ENCODE measurements at regions not wholly inside any gene's neighbourhood (a gene's known extent, or its start where the extent isn't known, plus 50 kb on each side); places are given as distances from the start of the nearest gene placed in this dataset.

- H4K91ac ChIP-seq (ENCODE audit: low read depth, low read length), result no peak overlapping the region
These were observed 169.6 kb downstream of the OPA1 start for GRCh38 chr3:193762657-193763056.

DNA sequence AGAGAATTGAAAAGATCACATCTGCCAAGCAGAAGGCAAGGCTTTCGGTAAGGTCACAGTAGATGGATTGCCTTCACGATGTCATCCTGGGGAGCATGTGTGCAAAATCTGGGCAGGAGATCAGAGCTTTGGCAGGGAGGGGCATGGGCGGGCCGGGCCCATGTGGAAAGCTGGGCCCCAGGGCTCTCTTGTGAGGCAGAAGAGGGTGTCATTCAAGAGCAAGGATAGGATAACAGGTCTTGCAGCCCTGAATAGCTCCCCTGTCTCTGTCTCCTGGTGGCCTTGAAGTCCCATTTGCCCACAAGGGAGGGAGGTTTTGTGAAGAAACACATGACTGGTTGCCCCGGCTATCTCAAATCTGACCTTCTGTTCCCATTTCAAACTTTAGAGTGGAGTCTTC lies 172.0 kb downstream of the OPA1 start:
- no peak overlapping the region for H3K14ac ChIP-seq (ENCODE audit: low read length)
- no peaks in the 10 kb centered on the region for H3K79me1 ChIP-seq (ENCODE audit: low read length)
- no peak overlapping the region for H3K23ac ChIP-seq (ENCODE audit: low read length)
- WGBS (ENCODE audit: extremely low coverage, insufficient coverage, insufficient read length), result no CpG with 5 or more reads among the region's 5 CpGs
- H3K79me2 ChIP-seq (ENCODE audit: control insufficient read depth, insufficient read depth, low read length, poor library complexity), result no peaks in the 10 kb centered on the region
- no peak overlapping the region for H3K27ac ChIP-seq (ENCODE audit: low read depth, low read length)
- H4K91ac ChIP-seq (ENCODE audit: low read depth, low read length), result no peak overlapping the region
- H3K9ac ChIP-seq (ENCODE audit: low read length), result no peak overlapping the region
- no peaks in the 10 kb centered on the region for H3K36me3 ChIP-seq (ENCODE audit: control insufficient read depth in 1 of 2, insufficient read depth in 2 of 2, low read length in 2 of 2)
- peaks cover 3% of the 10 kb centered on the region for H3K9me3 ChIP-seq (ENCODE audit: insufficient read depth, low read depth, low read length)
- no peak overlapping the region for H2BK12ac ChIP-seq (ENCODE audit: low read length)
- no peak overlapping the region for H4K8ac ChIP-seq (ENCODE audit: low read depth, low read length)
- H3K4ac ChIP-seq (ENCODE audit: low read depth, low read length), result no peak overlapping the region
- H2AFZ ChIP-seq (ENCODE audit: insufficient read depth, low read length, poor library complexity), result no peak overlapping the region
- DNase-seq, result no peak
- H2BK120ac ChIP-seq (ENCODE audit: insufficient read depth, low read length, poor library complexity), result no peak overlapping the region
- H3K4me3 ChIP-seq (ENCODE audit: low read depth, low read length), result no peak overlapping the region
- no peaks in the 10 kb centered on the region for H3K27me3 ChIP-seq (ENCODE audit: insufficient read depth, low read length)
- H3K4me1 ChIP-seq (ENCODE audit: control insufficient read depth in 1 of 2, insufficient read depth in 2 of 2, low read length in 2 of 2), result no peaks in the 10 kb centered on the region
- no peak overlapping the region for H4K12ac ChIP-seq (ENCODE audit: low read depth, low read length)
- no peak overlapping the region for H2AK5ac ChIP-seq (ENCODE audit: low read length)
- H2BK5ac ChIP-seq (ENCODE audit: low read depth, low read length, poor library complexity), result no peak overlapping the region
- H3K4me2 ChIP-seq (ENCODE audit: low read length), result no peak overlapping the region
- H3K18ac ChIP-seq (ENCODE audit: low read length), result no peak overlapping the region

More at GRCh38 chr3:193762657-193763056, 169.6 kb downstream of the OPA1 start:
- Histone ChIP-seq H3K4ac (ENCODE audit: low read depth, low read length) (no peak overlapping the region), H3K4me1 (ENCODE audit: control insufficient read depth in 1 of 2, insufficient read depth in 2 of 2, low read length in 2 of 2) (no peaks in the 10 kb centered on the region), H2BK120ac (ENCODE audit: insufficient read depth, low read length, poor library complexity) (no peak overlapping the region), H3K23ac (ENCODE audit: low read length) (no peak overlapping the region), H2BK5ac (ENCODE audit: low read depth, low read length, poor library complexity) (no peak overlapping the region), H3K14ac (ENCODE audit: low read length) (no peak overlapping the region), H3K27ac (ENCODE audit: low read depth, low read length) (no peak overlapping the region), H2AK5ac (ENCODE audit: low read length) (no peak overlapping the region), H3K27me3 (ENCODE audit: insufficient read depth, low read length) (no peaks in the 10 kb centered on the region), H4K8ac (ENCODE audit: low read depth, low read length) (no peak overlapping the region), H3K18ac (ENCODE audit: low read length) (no peak overlapping the region), H3K4me2 (ENCODE audit: low read length) (no peak overlapping the region), H3K36me3 (ENCODE audit: control insufficient read depth in 1 of 2, insufficient read depth in 2 of 2, low read length in 2 of 2) (no peaks in the 10 kb centered on the region), H3K9me3 (ENCODE audit: insufficient read depth, low read depth, low read length) (peaks cover 3% of the 10 kb centered on the region), H2BK12ac (ENCODE audit: low read length) (no peak overlapping the region), H3K9ac (ENCODE audit: low read length) (no peak overlapping the region), H2AFZ (ENCODE audit: insufficient read depth, low read length, poor library complexity) (no peak overlapping the region), H4K12ac (ENCODE audit: low read depth, low read length) (no peak overlapping the region), H3K4me3 (ENCODE audit: low read depth, low read length) (no peak overlapping the region), H3K79me1 (ENCODE audit: low read length) (no peaks in the 10 kb centered on the region), H3K79me2 (ENCODE audit: control insufficient read depth, insufficient read depth, low read length, poor library complexity) (no peaks in the 10 kb centered on the region)
- no CpG with 5 or more reads among the region's 1 CpG for WGBS (ENCODE audit: extremely low coverage, insufficient coverage, insufficient read length)
- no peak for DNase-seq

GRCh38 chr3:193767353-193768069 lies 174.5 kb downstream of the OPA1 start:
- no peaks in the 10 kb centered on the region for H3K79me1 ChIP-seq (ENCODE audit: low read length)
- no peak overlapping the region for H2AFZ ChIP-seq (ENCODE audit: insufficient read depth, low read length, poor library complexity)
- no peaks in the 10 kb centered on the region for H3K27me3 ChIP-seq (ENCODE audit: insufficient read depth, low read length)
- no peak overlapping the region for H2BK5ac ChIP-seq (ENCODE audit: low read depth, low read length, poor library complexity)
- DNase-seq, result no peak
- H3K4me1 ChIP-seq (ENCODE audit: control insufficient read depth in 1 of 2, insufficient read depth in 2 of 2, low read length in 2 of 2), result no peaks in the 10 kb centered on the region
- no peak overlapping the region for H3K23ac ChIP-seq (ENCODE audit: low read length)
- no peak overlapping the region for H3K18ac ChIP-seq (ENCODE audit: low read length)
- H3K27ac ChIP-seq (ENCODE audit: low read depth, low read length), result no peak overlapping the region
- no peak overlapping the region for H4K91ac ChIP-seq (ENCODE audit: low read depth, low read length)
- no peak overlapping the region for H2BK120ac ChIP-seq (ENCODE audit: insufficient read depth, low read length, poor library complexity)
- no peak overlapping the region for H3K14ac ChIP-seq (ENCODE audit: low read length)
- H3K4ac ChIP-seq (ENCODE audit: low read depth, low read length), result no peak overlapping the region
- no peaks in the 10 kb centered on the region for H3K36me3 ChIP-seq (ENCODE audit: control insufficient read depth in 1 of 2, insufficient read depth in 2 of 2, low read length in 2 of 2)
- no peak overlapping the region for H3K9ac ChIP-seq (ENCODE audit: low read length)
- H2BK12ac ChIP-seq (ENCODE audit: low read length), result no peak overlapping the region
- WGBS (ENCODE audit: extremely low coverage, insufficient coverage, insufficient read length), result no CpG with 5 or more reads among the region's 1 CpG
- H4K8ac ChIP-seq (ENCODE audit: low read depth, low read length), result no peak overlapping the region
- no peaks in the 10 kb centered on the region for H3K79me2 ChIP-seq (ENCODE audit: control insufficient read depth, insufficient read depth, low read length, poor library complexity)
- no peak overlapping the region for H2AK5ac ChIP-seq (ENCODE audit: low read length)
- H3K4me3 ChIP-seq (ENCODE audit: low read depth, low read length), result no peak overlapping the region
- H3K4me2 ChIP-seq (ENCODE audit: low read length), result no peak overlapping the region
- no peak overlapping the region for H4K12ac ChIP-seq (ENCODE audit: low read depth, low read length)
- peaks cover 3% of the 10 kb centered on the region for H3K9me3 ChIP-seq (ENCODE audit: insufficient read depth, low read depth, low read length)

DNA sequence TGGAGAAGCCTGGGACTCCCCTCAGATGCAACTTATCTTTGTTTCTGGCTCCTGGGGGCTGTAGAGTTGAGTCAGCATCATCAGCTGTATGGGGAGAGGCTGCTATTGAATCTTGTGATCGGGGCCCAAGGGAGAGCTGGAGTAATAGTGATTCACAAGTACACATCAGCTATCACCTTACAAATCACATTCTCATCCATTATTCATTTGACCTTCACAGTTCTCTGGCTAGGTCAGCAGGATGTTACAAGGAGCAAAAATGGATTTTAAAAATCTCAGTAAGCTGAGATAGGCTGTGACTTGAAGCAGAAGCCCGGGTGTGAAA lies 175.0 kb downstream of the OPA1 start:
- H2BK5ac ChIP-seq (ENCODE audit: low read depth, low read length, poor library complexity), result no peak overlapping the region
- no peak overlapping the region for H3K18ac ChIP-seq (ENCODE audit: low read length)
- WGBS (ENCODE audit: extremely low coverage, insufficient coverage, insufficient read length), result no CpG with 5 or more reads among the region's 2 CpGs
- H4K91ac ChIP-seq (ENCODE audit: low read depth, low read length), result no peak overlapping the region
- H3K4me1 ChIP-seq (ENCODE audit: control insufficient read depth in 1 of 2, insufficient read depth in 2 of 2, low read length in 2 of 2), result no peaks in the 10 kb centered on the region
- H3K9me3 ChIP-seq (ENCODE audit: insufficient read depth, low read depth, low read length), result peaks cover 3% of the 10 kb centered on the region
- H2BK120ac ChIP-seq (ENCODE audit: insufficient read depth, low read length, poor library complexity), result no peak overlapping the region
- H3K23ac ChIP-seq (ENCODE audit: low read length), result no peak overlapping the region
- no peak overlapping the region for H4K12ac ChIP-seq (ENCODE audit: low read depth, low read length)
- no peaks in the 10 kb centered on the region for H3K79me1 ChIP-seq (ENCODE audit: low read length)
- H3K27me3 ChIP-seq (ENCODE audit: insufficient read depth, low read length), result no peaks in the 10 kb centered on the region
- H2AK5ac ChIP-seq (ENCODE audit: low read length), result no peak overlapping the region
- no peak overlapping the region for H3K27ac ChIP-seq (ENCODE audit: low read depth, low read length)
- no peaks in the 10 kb centered on the region for H3K36me3 ChIP-seq (ENCODE audit: control insufficient read depth in 1 of 2, insufficient read depth in 2 of 2, low read length in 2 of 2)
- DNase-seq, result no peak
- H3K14ac ChIP-seq (ENCODE audit: low read length), result no peak overlapping the region
- H3K79me2 ChIP-seq (ENCODE audit: control insufficient read depth, insufficient read depth, low read length, poor library complexity), result no peaks in the 10 kb centered on the region
- no peak overlapping the region for H3K4ac ChIP-seq (ENCODE audit: low read depth, low read length)
- H3K4me3 ChIP-seq (ENCODE audit: low read depth, low read length), result no peak overlapping the region
- no peak overlapping the region for H4K8ac ChIP-seq (ENCODE audit: low read depth, low read length)
- H3K9ac ChIP-seq (ENCODE audit: low read length), result no peak overlapping the region
- no peak overlapping the region for H3K4me2 ChIP-seq (ENCODE audit: low read length)
- no peak overlapping the region for H2AFZ ChIP-seq (ENCODE audit: insufficient read depth, low read length, poor library complexity)
- H2BK12ac ChIP-seq (ENCODE audit: low read length), result no peak overlapping the region
